Suprapubic skin (tissue), 4 donors: ENCODE measurements at regions not wholly inside any gene's neighbourhood (a gene's known extent, or its start where the extent isn't known, plus 50 kb on each side); places are given as distances from the start of the nearest gene placed in this dataset.

Source experiments
- DNase-seq, 2 donors: peaks; one replicate each; pipeline ENCODE4 v3.0.0-alpha.2; 2019; ENCODE audit warnings: low spot score in 2 of 2
- H3K27ac ChIP-seq: fragments of 200-600 bp; sonication (generic); one replicate; pipeline ENCODE4 v1.5.1; 2019
- H3K27me3 ChIP-seq: fragments of 200-600 bp; sonication (generic); one replicate; pipeline ENCODE4 v1.5.1; 2019
- H3K36me3 ChIP-seq: fragments of 200-600 bp; sonication (generic); one replicate; pipeline ENCODE4 v1.5.1; 2019
- H3K4me1 ChIP-seq: fragments of 200-600 bp; sonication (generic); one replicate; pipeline ENCODE4 v1.5.1; 2019
- H3K4me3 ChIP-seq: fragments of 200-600 bp; sonication (generic); one replicate; pipeline ENCODE4 v1.5.1; 2019; ENCODE audit warnings: mild to moderate bottlenecking
- H3K9me3 ChIP-seq: fragments of 200-600 bp; sonication (generic); one replicate; pipeline ENCODE4 v1.5.1; 2019
- CTCF ChIP-seq, 2 donors: fragments of 200-600 bp in 1 of 2; fragments of 450-650 bp in 1 of 2; sonication (generic) in 1 of 2; IDR thresholded peaks; one replicate each; pipeline ENCODE4 v1.5.1; 2016 to 2019; ENCODE audit warnings: antibody characterized with exemption in 2 of 2, mild to moderate bottlenecking in 1 of 2, moderate library complexity in 1 of 2
- EP300 ChIP-seq: sonication (generic); formaldehyde crosslinking; IDR thresholded peaks from one replicate; pipeline ENCODE4 v1.6.1; 2017; ENCODE audit warnings: antibody characterized with exemption
- POLR2A ChIP-seq, 2 donors: fragments of 450-650 bp; IDR thresholded peaks; one replicate each; pipeline ENCODE4 v1.6.1; 2017; ENCODE audit warnings: antibody characterized with exemption in 2 of 2, mild to moderate bottlenecking in 2 of 2, moderate library complexity in 2 of 2
- POLR2AphosphoS5 ChIP-seq, 3 donors: sonication (generic); formaldehyde crosslinking; IDR thresholded peaks; one replicate each; pipeline ENCODE4 v1.6.1; 2017; ENCODE audit warnings: antibody characterized with exemption in 3 of 3
- whole genome bisulfite sequencing: methylation state at CpG from one replicate; pipeline ENCODE4 v1.1.5; 2018; 5-methylcytosine and 5-hydroxymethylcytosine counted together

GRCh38 chr1:222284466-222284865, 263.4 kb downstream of the HHIPL2 start:
- no peaks in the 10 kb centered on the region for H3K27me3 ChIP-seq
- no peak overlapping the region for H3K27ac ChIP-seq
- H3K9me3 ChIP-seq: no peaks in the 10 kb centered on the region
- H3K4me1 ChIP-seq: no peaks in the 10 kb centered on the region
- no peak for DNase-seq
- no peaks in the 10 kb centered on the region for H3K36me3 ChIP-seq
- TF ChIP-seq CTCF (IDR thresholded peaks at IDR 0.05): no peak
- TF ChIP-seq POLR2AphosphoS5 (IDR thresholded peaks at IDR 0.05): no peak
- TF ChIP-seq POLR2A (IDR thresholded peaks at IDR 0.05): no peak
- no peak for TF ChIP-seq EP300
- no peak overlapping the region for H3K4me3 ChIP-seq

- H3K27ac ChIP-seq: no peak overlapping the region
- 55% methylated on average over 4 of the region's 4 CpGs for WGBS
- TF ChIP-seq CTCF (IDR thresholded peaks at IDR 0.05): no peak
- no peak overlapping the region for H3K4me3 ChIP-seq
- no peak for DNase-seq
- H3K9me3 ChIP-seq: no peaks in the 10 kb centered on the region
- no peaks in the 10 kb centered on the region for H3K36me3 ChIP-seq
- H3K27me3 ChIP-seq: no peaks in the 10 kb centered on the region
- H3K4me1 ChIP-seq: no peaks in the 10 kb centered on the region
These were observed 264.6 kb downstream of the HHIPL2 start for GRCh38 chr1:222283147-222283768.

GRCh38 chr1:222279591-222279990, 268.3 kb downstream of the HHIPL2 start:
- no peak for DNase-seq
- Histone ChIP-seq H3K36me3 (no peaks in the 10 kb centered on the region), H3K9me3 (no peaks in the 10 kb centered on the region), H3K27ac (no peak overlapping the region), H3K27me3 (no peaks in the 10 kb centered on the region), H3K4me1 (no peaks in the 10 kb centered on the region), H3K4me3 (no peak overlapping the region)
- TF ChIP-seq POLR2A (IDR thresholded peaks at IDR 0.05): no peak
- no peak for TF ChIP-seq POLR2AphosphoS5 (IDR thresholded peaks at IDR 0.05)
- TF ChIP-seq CTCF (IDR thresholded peaks at IDR 0.05): no peak
- no peak for TF ChIP-seq EP300
- 78% methylated on average over 3 of the region's 3 CpGs for WGBS

GRCh38 chr1:222278501-222278900, 269.4 kb downstream of the HHIPL2 start:
- Histone ChIP-seq H3K4me1 (no peaks in the 10 kb centered on the region), H3K9me3 (no peaks in the 10 kb centered on the region), H3K36me3 (no peaks in the 10 kb centered on the region), H3K27ac (no peak overlapping the region), H3K27me3 (no peaks in the 10 kb centered on the region), H3K4me3 (no peak overlapping the region)
- no peak for DNase-seq
- TF ChIP-seq CTCF (IDR thresholded peaks at IDR 0.05) (no peak), POLR2AphosphoS5 (IDR thresholded peaks at IDR 0.05) (no peak), POLR2A (IDR thresholded peaks at IDR 0.05) (no peak), EP300 (no peak)

GRCh38 chr1:222275729-222276465, 272.0 kb downstream of the HHIPL2 start:
- H3K4me1 ChIP-seq: no peaks in the 10 kb centered on the region
- no peak overlapping the region for H3K27ac ChIP-seq
- no peak for DNase-seq
- H3K4me3 ChIP-seq: no peak overlapping the region
- WGBS: 74% methylated on average over 6 of the region's 6 CpGs
- H3K36me3 ChIP-seq: no peaks in the 10 kb centered on the region
- no peaks in the 10 kb centered on the region for H3K9me3 ChIP-seq
- TF ChIP-seq CTCF (IDR thresholded peaks at IDR 0.05) (no peak), POLR2A (IDR thresholded peaks at IDR 0.05) (no peak), POLR2AphosphoS5 (IDR thresholded peaks at IDR 0.05) (no peak), EP300 (no peak)
- H3K27me3 ChIP-seq: no peaks in the 10 kb centered on the region
